ENCODE measurements at regions not wholly inside any gene's neighbourhood (a gene's known extent, or its start where the extent isn't known, plus 50 kb on each side); places are given as distances from the start of the nearest gene placed in this dataset.

DNA sequence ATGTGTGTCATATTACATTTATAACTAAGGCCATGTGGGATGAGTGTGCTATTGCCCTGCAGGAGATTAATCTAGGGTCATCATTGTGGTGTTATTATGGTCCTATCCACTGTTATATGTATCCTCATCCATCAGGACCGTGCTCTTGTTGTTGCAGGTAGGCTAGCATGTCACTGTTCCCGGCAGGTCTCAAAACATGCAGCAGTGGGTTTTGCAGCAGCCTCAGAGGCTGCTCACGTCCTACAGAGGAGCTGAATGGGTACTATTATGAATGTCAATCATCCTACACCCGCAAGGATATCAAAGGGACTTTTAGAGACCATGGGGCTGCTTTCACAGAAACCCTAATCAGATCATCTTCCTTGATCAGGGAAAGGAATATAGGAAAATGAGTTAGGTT lies 318.2 kb downstream of the SAMD5 start:
- DNase-seq: no peak

- no peak for DNase-seq
Observed at GRCh38 chr6:147829418-147829817, 320.9 kb downstream of the SAMD5 start.

DNA sequence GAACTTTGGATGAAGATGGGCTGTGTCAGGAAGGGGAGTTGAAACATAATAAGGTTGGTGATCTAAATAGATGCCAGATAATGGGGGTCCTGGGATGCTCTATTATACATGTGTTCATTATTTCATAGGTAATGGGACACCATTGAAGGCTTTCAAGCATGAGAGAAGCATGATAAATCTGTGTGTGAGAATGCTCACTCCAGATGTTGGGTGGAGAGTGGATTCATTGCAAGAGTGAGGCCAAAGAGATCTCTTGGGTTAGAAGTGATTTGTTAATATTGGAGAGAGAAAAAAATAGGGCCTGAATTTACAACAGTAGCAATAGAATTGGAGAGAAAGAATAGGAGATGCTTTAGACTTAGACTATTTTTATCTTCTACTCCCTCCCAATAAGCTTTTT lies 321.3 kb downstream of the SAMD5 start:
- DNase-seq: no peak

- no peak for DNase-seq
Observed at GRCh38 chr6:147831356-147831755, 322.9 kb downstream of the SAMD5 start.

- no peak for DNase-seq
Observed at GRCh38 chr6:147833607-147834006, 325.1 kb downstream of the SAMD5 start.

GRCh38 chr6:147834084-147834776 lies 325.7 kb downstream of the SAMD5 start:
- peak; percentile 19 for DNase-seq

DNA sequence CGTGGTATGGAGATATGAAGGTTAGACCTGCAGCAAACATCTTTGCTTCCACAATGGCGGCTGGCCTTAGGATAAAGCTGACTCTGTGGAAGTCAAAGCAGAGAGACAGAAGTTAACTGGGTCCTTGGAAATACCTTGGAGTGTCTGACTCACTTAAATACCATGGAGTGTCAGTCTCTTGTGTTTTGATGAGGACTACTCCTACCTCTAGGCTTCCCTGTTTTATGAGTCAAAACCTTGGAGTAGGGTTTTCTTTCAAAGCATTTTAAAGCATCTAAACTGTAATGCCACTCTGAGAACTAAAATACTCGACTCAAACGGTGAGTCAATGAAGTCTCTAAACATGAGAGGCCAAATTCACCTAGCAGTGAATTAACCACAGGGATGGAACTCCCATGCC lies 329.1 kb downstream of the SAMD5 start:
- no peak for DNase-seq

- no peak for DNase-seq
Observed at GRCh38 chr6:147839708-147840610, 331.5 kb downstream of the SAMD5 start.

- DNase-seq: no peak
Observed at GRCh38 chr6:147841547-147842148, 333.2 kb downstream of the SAMD5 start.

DNA sequence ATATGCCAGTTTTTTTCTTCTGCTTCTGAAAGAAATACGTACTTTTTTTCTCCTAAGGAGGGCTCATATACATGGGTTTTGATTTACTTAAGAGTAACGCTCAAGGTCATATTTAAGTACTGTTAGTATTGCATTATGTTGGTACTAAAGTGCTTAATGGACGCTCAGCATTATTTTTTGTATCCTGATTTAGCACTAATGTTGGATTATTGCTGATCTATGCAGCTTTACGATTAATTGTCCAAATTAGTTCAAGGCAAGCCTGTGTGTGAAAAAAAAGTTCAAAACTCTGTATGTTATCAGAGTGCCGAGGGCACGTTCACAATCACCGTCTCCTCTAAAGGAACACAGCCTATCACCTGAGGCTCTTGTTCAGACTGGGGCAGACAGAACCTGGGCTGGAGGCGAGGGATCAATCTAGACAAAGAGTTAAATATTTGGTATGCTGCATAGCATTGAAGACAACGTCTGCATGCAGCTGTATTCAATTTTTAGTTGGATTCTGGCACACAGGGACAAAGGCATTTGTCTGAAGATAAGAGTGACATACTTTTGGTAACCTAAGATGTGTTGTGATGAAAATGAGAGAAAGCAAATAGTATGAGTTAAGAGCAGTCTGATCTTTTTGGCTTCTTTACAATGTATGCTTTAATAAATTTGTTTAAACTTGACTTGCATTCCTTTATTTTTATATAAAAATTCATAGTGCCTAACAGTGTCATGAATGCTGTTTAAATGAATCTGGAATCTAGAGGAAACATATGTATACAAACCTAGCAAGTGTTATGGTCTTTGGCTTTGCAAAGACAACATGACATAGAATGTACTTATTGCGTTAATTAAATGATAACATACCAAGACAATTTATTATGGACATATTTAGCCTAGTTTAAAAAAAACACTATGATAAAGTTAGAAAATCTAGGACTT lies 341.2 kb downstream of the SAMD5 start:
- no peak for DNase-seq

DNA sequence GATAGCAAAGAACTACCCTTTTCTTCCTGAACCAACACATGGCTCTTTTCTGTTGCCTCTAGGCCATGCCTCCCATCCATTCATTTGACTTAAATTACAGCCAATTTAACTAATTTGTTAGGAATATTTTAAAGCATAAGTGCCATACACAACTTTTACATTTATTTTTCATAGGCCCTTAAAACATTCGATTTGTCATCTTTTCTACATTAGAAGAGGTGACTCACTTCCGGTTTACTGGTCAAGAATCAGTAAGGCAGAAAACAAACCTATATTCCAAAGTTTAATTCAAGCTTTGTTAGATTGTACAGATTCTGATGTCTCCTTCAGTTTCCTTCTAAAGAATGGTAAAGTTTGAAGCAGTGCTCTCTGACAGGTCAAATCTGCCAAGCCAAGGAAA lies 344.3 kb downstream of the SAMD5 start:
- DNase-seq: no peak

GRCh38 chr6:147853574-147853973 lies 345.1 kb downstream of the SAMD5 start:
- DNase-seq: no peak

GRCh38 chr6:147855803-147856482 lies 347.5 kb downstream of the SAMD5 start:
- no peak for DNase-seq

DNA sequence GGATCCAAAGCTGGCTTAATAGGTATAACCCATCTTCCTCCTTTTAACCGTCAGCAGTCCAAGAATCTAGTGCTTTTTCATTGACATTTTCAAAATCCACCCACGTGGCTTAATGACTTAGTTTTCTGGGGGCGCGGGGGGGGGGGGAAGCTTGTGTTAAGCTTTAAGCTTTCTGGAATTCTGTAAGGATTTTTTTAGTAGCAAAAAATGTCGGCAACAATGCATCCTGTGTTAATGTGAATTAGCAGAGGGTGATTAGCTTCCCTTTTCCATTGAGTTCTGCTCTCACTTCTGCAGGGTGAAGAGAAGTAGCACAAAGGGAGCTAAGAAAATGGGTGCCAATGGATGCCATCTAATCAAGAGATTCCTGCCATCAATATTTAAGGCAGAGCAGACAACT lies 348.2 kb downstream of the SAMD5 start:
- DNase-seq: no peak

GRCh38 chr6:147858421-147858820 lies 349.9 kb downstream of the SAMD5 start:
- DNase-seq: no peak

DNA sequence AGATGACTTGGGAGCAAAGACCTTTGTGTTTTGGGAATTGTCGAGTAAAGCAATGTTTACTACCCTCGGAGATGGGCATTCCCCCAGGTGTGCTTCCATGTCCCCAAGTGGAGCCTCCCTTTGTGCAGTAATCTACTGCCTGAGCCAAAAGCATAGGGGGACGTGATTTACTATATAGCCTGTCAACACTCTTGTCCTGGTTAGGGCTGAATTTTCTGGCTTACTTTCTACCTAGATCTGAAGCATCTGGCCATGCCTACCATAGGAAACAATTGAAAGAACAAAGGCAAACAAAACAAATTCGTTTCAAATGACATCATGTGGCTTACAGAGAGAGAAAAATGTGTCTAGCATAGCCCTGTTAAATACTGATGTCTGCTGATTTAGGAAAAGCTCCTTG lies 350.6 kb downstream of the SAMD5 start:
- no peak for DNase-seq

GRCh38 chr6:147861696-147862095 lies 353.2 kb downstream of the SAMD5 start:
- DNase-seq: no peak

- DNase-seq: no peak
Observed at GRCh38 chr6:147867433-147868226, 359.1 kb downstream of the SAMD5 start.

DNA sequence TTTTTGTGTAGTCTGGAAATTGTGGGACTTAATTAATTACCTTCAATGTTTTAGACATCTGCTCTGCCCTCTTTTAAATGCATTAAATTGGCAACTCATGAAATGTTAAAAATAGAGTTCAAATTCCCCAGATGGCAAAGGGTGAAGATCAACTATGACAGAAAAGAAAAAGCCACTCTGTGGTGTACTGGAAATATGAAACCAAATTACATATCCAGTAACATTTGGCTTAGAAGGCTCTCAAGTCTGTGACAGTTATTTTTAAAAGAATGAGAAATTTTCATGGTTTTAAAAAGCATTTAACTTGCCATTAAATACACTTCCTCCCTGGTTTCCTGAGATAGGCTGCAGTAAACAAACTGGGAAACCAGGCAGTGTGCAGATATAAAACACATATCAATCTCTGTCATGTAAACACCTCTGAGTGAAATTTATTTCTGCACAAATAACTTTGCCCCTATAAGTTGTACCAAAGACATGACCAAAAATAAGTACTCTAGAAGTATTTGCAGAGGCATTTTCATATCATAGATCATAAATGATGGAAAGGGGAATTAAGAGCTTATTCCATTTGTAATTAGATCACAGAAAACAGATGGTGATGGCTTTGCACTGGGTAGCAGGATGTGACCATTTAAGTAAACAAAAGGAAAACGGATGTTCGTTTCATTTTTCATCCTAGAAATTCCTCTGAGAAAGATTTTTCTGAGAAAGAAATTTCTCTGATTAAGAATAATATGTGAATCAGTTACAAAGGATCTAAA lies 360.1 kb downstream of the SAMD5 start:
- no peak for DNase-seq

- no peak for DNase-seq
Observed at GRCh38 chr6:147869201-147869600, 360.7 kb downstream of the SAMD5 start.

DNA sequence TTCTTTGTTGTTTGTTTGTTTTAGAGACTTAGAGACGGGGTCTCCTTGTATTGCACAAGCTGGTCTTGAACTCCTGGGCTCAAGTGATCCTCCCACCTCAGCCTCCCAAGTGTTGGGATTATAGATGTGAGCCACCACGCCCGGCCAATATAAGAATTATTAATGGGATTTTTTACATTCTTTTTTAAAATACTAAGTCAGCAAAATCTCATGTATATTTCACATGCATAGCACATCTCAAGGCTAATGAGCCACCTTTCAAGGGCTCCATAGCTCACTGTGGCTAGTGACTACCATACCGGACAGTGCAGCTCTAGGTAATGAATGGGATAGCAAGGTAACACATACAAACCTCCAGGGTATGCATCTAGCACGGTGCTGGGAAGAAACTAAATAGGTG lies 361.4 kb downstream of the SAMD5 start:
- no peak for DNase-seq
